Ascending aorta (tissue), 2 donors: ENCODE measurements at regions not wholly inside any gene's neighbourhood (a gene's known extent, or its start where the extent isn't known, plus 50 kb on each side); places are given as distances from the start of the nearest gene placed in this dataset.
"Not testable (repeated sequence)": the region's sequence is repeated elsewhere in the genome, so short reads cannot be mapped to it uniquely, and the experiment has no call there.

Experiments used
- DNase-seq, 2 donors: peaks; one replicate each; pipeline ENCODE4 v3.0.0-alpha.2; 2019; ENCODE audit warnings: low spot score in 2 of 2
- H3K27ac ChIP-seq, 2 donors: fragments of 200-600 bp; sonication (generic); one replicate each; pipeline ENCODE4 v1.5.1; 2016 to 2017; ENCODE audit warnings: mild to moderate bottlenecking in 1 of 2
- H3K27me3 ChIP-seq: fragments of 200-600 bp; sonication (generic); one replicate; pipeline ENCODE4 v1.5.1; 2017
- H3K36me3 ChIP-seq, 2 donors: fragments of 200-600 bp; sonication (generic); one replicate each; pipeline ENCODE4 v1.5.1; 2016
- H3K4me1 ChIP-seq, 2 donors: fragments of 200-600 bp; sonication (generic); one replicate each; pipeline ENCODE4 v1.5.1; 2016 to 2017; ENCODE audit warnings: mild to moderate bottlenecking in 1 of 2
- H3K4me3 ChIP-seq, 2 donors: fragments of 200-600 bp; sonication (generic); one replicate each; pipeline ENCODE4 v1.5.1; 2016 to 2017; ENCODE audit warnings: mild to moderate bottlenecking in 1 of 2
- H3K9me3 ChIP-seq, 2 donors: fragments of 200-600 bp; sonication (generic); one replicate each; pipeline ENCODE4 v1.5.1; 2016
- intact Hi-C: fragments of 100-400 bp; cut with DNase I; formaldehyde crosslinking; loops from one replicate; pipeline ENCODE4 v1.15.1; 2023
- TF ChIP-seq, protein P1 (sequence below), 3 experiments: fragments of 200-600 bp in 2 of 3; fragments of 450-650 bp in 1 of 3; sonication (generic) in 2 of 3; IDR thresholded peaks; one replicate each; pipeline ENCODE4 v1.5.1; 2016 to 2019; ENCODE audit warnings: antibody characterized with exemption in 3 of 3, mild to moderate bottlenecking in 1 of 3, moderate library complexity in 1 of 3

GRCh38 chr13:62115831-62116230, 700.2 kb upstream of the PCDH20 start:
- no peaks in the 10 kb centered on the region for H3K4me1 ChIP-seq
- intact Hi-C loops, result no loop called here
- DNase-seq, result no peak
- no peaks in the 10 kb centered on the region for H3K27me3 ChIP-seq
- H3K27ac ChIP-seq, result no peak overlapping the region
- no peaks in the 10 kb centered on the region for H3K36me3 ChIP-seq
- no peaks in the 10 kb centered on the region for H3K9me3 ChIP-seq
- H3K4me3 ChIP-seq, result no peak overlapping the region
- TF ChIP-seq, protein P1, sequence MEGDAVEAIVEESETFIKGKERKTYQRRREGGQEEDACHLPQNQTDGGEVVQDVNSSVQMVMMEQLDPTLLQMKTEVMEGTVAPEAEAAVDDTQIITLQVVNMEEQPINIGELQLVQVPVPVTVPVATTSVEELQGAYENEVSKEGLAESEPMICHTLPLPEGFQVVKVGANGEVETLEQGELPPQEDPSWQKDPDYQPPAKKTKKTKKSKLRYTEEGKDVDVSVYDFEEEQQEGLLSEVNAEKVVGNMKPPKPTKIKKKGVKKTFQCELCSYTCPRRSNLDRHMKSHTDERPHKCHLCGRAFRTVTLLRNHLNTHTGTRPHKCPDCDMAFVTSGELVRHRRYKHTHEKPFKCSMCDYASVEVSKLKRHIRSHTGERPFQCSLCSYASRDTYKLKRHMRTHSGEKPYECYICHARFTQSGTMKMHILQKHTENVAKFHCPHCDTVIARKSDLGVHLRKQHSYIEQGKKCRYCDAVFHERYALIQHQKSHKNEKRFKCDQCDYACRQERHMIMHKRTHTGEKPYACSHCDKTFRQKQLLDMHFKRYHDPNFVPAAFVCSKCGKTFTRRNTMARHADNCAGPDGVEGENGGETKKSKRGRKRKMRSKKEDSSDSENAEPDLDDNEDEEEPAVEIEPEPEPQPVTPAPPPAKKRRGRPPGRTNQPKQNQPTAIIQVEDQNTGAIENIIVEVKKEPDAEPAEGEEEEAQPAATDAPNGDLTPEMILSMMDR (IDR thresholded peaks at IDR 0.05), result no peak

DNA sequence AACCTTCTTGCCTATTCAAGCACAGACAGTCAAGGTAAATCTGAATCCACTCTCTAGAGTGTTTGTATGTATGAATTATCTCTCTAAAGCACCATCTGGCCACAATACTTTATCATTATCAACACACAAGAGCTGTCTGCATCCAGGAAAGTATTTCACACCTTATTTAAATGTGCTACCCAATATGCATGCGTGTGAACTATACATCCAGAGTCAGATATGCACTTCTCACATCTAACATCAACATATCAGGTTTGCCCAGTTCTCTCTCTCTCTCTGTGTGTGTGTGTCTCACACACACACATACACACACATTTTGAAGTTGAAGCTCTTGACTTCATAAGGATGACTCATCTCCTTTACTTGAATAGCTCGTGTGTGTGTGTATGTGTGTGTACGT, 697.5 kb upstream of the PCDH20 start:
- intact Hi-C loops, result no loop called here
- Histone ChIP-seq H3K9me3 (no peaks in the 10 kb centered on the region), H3K4me1 (no peaks in the 10 kb centered on the region), H3K4me3 (no peak overlapping the region), H3K27me3 (no peaks in the 10 kb centered on the region), H3K36me3 (no peaks in the 10 kb centered on the region), H3K27ac (no peak overlapping the region)
- DNase-seq, result no peak
- TF ChIP-seq, protein P1 (IDR thresholded peaks at IDR 0.05), result no peak

DNA sequence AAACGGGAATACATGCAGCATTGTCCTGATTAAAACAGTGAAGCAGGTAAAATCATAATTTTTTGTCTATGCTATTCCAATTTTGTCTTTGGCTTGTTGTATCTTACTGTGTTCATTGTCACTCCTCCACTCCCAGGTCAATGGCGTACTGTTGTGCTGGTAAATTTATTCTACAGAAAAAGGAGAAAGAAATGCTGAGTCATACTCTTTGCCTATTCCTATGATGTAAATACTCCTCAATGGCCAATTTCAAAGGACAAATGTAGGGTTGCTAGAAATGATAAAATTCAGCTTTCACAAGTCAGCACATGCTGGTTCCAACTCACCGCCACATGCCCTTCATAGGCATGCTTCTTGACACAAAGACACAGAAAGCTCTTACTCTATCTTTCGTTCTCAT, 694.4 kb upstream of the PCDH20 start:
- TF ChIP-seq, protein P1 (IDR thresholded peaks at IDR 0.05), result no peak
- Histone ChIP-seq H3K27ac (no peak overlapping the region), H3K27me3 (no peaks in the 10 kb centered on the region), H3K36me3 (no peaks in the 10 kb centered on the region), H3K4me3 (no peak overlapping the region), H3K4me1 (no peaks in the 10 kb centered on the region), H3K9me3 (no peaks in the 10 kb centered on the region)
- intact Hi-C loops, result no loop called here
- DNase-seq, result no peak

DNA sequence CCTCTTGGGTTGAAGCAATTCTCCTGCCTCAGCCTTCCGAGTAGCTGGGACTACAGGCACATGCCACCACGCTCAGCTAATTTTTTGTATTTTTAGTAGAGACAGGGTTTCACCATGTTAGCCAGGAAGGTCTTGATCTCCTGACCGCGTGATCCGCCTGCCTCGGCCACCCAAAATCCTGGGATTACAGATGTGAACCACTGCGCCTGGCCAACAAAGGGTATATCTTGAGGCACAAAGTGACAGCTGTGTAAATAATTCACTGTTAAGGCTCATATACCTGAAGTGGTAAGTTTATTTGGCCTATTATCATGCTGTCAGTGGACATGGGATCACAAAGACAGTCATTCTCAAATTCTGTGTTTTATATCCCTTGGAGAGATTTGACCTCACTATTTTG, 688.5 kb upstream of the PCDH20 start:
- H3K27ac ChIP-seq, DNase-seq, H3K4me3 ChIP-seq, H3K27me3 ChIP-seq, H3K9me3 ChIP-seq, H3K36me3 ChIP-seq, intact Hi-C loops, H3K4me1 ChIP-seq: not testable (repeated sequence)

DNA sequence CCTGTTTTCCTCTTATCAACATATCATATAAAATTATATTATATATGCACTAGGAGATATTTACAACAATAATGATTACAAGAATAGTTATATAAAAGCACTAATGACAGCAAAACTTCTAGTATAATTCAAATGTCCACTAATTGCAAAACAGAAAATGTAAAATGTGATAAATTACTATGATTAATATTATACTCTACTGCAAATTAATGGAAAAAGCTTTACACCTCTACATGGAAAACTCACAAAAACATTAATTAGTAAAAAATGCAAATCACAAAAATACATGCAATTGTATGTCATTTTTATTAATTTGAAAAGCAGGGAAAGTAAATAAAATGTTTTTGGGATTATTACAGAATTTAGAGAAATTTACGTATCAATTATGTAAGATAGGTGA, 681.0 kb upstream of the PCDH20 start:
- Histone ChIP-seq H3K4me1 (no peaks in the 10 kb centered on the region), H3K4me3 (no peak overlapping the region), H3K9me3 (no peaks in the 10 kb centered on the region), H3K36me3 (no peaks in the 10 kb centered on the region), H3K27me3 (no peaks in the 10 kb centered on the region), H3K27ac (no peak overlapping the region)
- TF ChIP-seq, protein P1 (IDR thresholded peaks at IDR 0.05), result no peak
- DNase-seq, result no peak
- intact Hi-C loops, result no loop called here

GRCh38 chr13:62094932-62095331, 679.3 kb upstream of the PCDH20 start:
- no peaks in the 10 kb centered on the region for H3K9me3 ChIP-seq
- H3K4me1 ChIP-seq, result no peaks in the 10 kb centered on the region
- intact Hi-C loops, result no loop called here
- H3K27me3 ChIP-seq, result no peaks in the 10 kb centered on the region
- H3K36me3 ChIP-seq, result no peaks in the 10 kb centered on the region
- H3K27ac ChIP-seq, result no peak overlapping the region
- H3K4me3 ChIP-seq, result no peak overlapping the region
- DNase-seq, result no peak
- TF ChIP-seq, protein P1 (IDR thresholded peaks at IDR 0.05), result no peak
